Keratinocyte (primary cell): ENCODE measurements at regions not wholly inside any gene's neighbourhood (a gene's known extent, or its start where the extent isn't known, plus 50 kb on each side); places are given as distances from the start of the nearest gene placed in this dataset.

Source experiments
- DNase-seq: peaks from one replicate; pipeline ENCODE4 v3.0.0-alpha.2; 2011; ENCODE audit warnings: low read depth, missing footprints, low spot score
- FAIRE-seq: peaks from 2 replicates; lab custom pipeline; 2011; peaks lifted over from hg19 to GRCh38; lab: Jason Lieb, UNC
- H2AFZ ChIP-seq: 2 replicates; pipeline ENCODE4 v1.6.0; 2012; ENCODE audit warnings: low read length, control low read depth, inconsistent platforms; ENCODE audit not compliant: control insufficient read depth
- H3K27ac ChIP-seq: 2 replicates; pipeline ENCODE4 v1.5.1; 2011; ENCODE audit warnings: low read length; ENCODE audit not compliant: control insufficient read depth, insufficient read depth
- H3K27me3 ChIP-seq: 3 replicates; pipeline ENCODE4 v1.6.0; 2011; ENCODE audit warnings: low read length; ENCODE audit not compliant: control insufficient read depth, insufficient read depth; ENCODE audit errors: extremely low read depth
- H3K36me3 ChIP-seq, 2 experiments: 2 replicates in 1 of 2; 3 replicates in 1 of 2; pipeline ENCODE4 v1.5.1; 2011; ENCODE audit warnings: low read length in 2 of 2, mild to moderate bottlenecking in 1 of 2; ENCODE audit not compliant: control insufficient read depth in 2 of 2, insufficient read depth in 2 of 2; ENCODE audit errors: extremely low read depth in 1 of 2
- H3K4me1 ChIP-seq: 3 replicates; pipeline ENCODE4 v1.5.1; 2011; ENCODE audit warnings: low read length; ENCODE audit not compliant: control insufficient read depth, insufficient read depth; ENCODE audit errors: extremely low read depth
- H3K4me2 ChIP-seq: 3 replicates; pipeline ENCODE4 v1.6.0; 2011; ENCODE audit warnings: low read depth, low read length; ENCODE audit not compliant: control insufficient read depth, insufficient read depth; ENCODE audit errors: extremely low read depth
- H3K4me3 ChIP-seq, 3 experiments: fragments of 200-600 bp in 1 of 3; sonication (generic) in 1 of 3; 2 replicates in 2 of 3; 3 replicates in 1 of 3; pipeline ENCODE4 v1.5.1; 2011 to 2016; ENCODE audit warnings: low read length in 3 of 3, mild to moderate bottlenecking in 3 of 3, control low read depth in 2 of 3, inconsistent platforms in 1 of 3, low read depth in 1 of 3, mixed read lengths in 1 of 3, mixed run types in 1 of 3, moderate library complexity in 1 of 3; ENCODE audit not compliant: control insufficient read depth in 2 of 3, insufficient read depth in 2 of 3; ENCODE audit errors: extremely low read depth in 1 of 3
- H3K79me2 ChIP-seq: 2 replicates; pipeline ENCODE4 v1.6.0; 2012; ENCODE audit warnings: low read length; ENCODE audit not compliant: control insufficient read depth, insufficient read depth
- H3K9ac ChIP-seq: 3 replicates; pipeline ENCODE4 v1.6.0; 2011; ENCODE audit warnings: low read length; ENCODE audit not compliant: control insufficient read depth, insufficient read depth; ENCODE audit errors: extremely low read depth
- H3K9me1 ChIP-seq: 3 replicates; pipeline ENCODE4 v1.6.0; 2011; ENCODE audit warnings: low read length; ENCODE audit not compliant: control insufficient read depth, insufficient read depth; ENCODE audit errors: extremely low read depth
- H3K9me3 ChIP-seq: 2 replicates; pipeline ENCODE4 v1.5.1; 2012; ENCODE audit warnings: low read depth, low read length; ENCODE audit not compliant: control insufficient read depth
- H4K20me1 ChIP-seq: 3 replicates; pipeline ENCODE4 v1.6.0; 2011; ENCODE audit warnings: low read length; ENCODE audit not compliant: control insufficient read depth, insufficient read depth; ENCODE audit errors: extremely low read depth
- CTCF ChIP-seq, 3 experiments: IDR thresholded peaks in 1 of 3; conservative IDR thresholded peaks in 1 of 3; optimal IDR thresholded peaks in 1 of 3; 2 replicates in 2 of 3; 3 replicates in 1 of 3; pipeline versions ENCODE3 to v1.5.1; 2011; ENCODE audit warnings: low read length in 3 of 3, mild to moderate bottlenecking in 3 of 3, moderate library complexity in 2 of 3, control low read depth in 1 of 3, inconsistent platforms in 1 of 3; ENCODE audit not compliant: insufficient read depth in 2 of 3; ENCODE audit errors: extremely low read depth in 1 of 3
- EZH2 ChIP-seq: IDR thresholded peaks from one replicate; pipeline ENCODE4 v1.6.1; 2012; ENCODE audit warnings: inconsistent platforms, mild to moderate bottlenecking, low read length, moderate library complexity
- dilution Hi-C: fragments of 300-500 bp; cut with MboI; formaldehyde crosslinking; loops from one replicate; pipeline ENCODE4 v1.7.0; 2020; ENCODE audit warnings: low sequenced_read_pairs; ENCODE audit not compliant: extremely low pct_ligation_motif_present

- Histone ChIP-seq H3K9ac (no peak overlapping the region), H3K79me2 (no peaks in the 10 kb centered on the region), H4K20me1 (no peaks in the 10 kb centered on the region), H3K9me1 (no peaks in the 10 kb centered on the region), H3K27me3 (no peaks in the 10 kb centered on the region), H3K4me3 (no peak overlapping the region), H3K27ac (no peak overlapping the region), H3K9me3 (no peaks in the 10 kb centered on the region), H2AFZ (peak overlapping the region; percentile 18), H3K4me2 (no peak overlapping the region), H3K4me1 (peaks cover 6% of the 10 kb centered on the region), H3K36me3 (no peaks in the 10 kb centered on the region)
- dilution Hi-C loops = no loop called here
- TF ChIP-seq EZH2 (no peak), CTCF (optimal IDR thresholded peaks at IDR 0.05 in 1 of 3, IDR thresholded peaks at IDR 0.05 in 1 of 3, conservative IDR thresholded peaks at IDR 0.05 in 1 of 3; ENCODE audit: extremely low read depth in 1 of 3, insufficient read depth in 2 of 3, low read length in 3 of 3) (no peak)
- DNase-seq = no peak
- FAIRE-seq = no peak
Observed at GRCh38 chr2:62643100-62643471, 62.4 kb upstream of the EHBP1 start.

GRCh38 chr2:62642429-62643099 is 62.9 kb upstream of the EHBP1 start:
- dilution Hi-C loops = no loop called here
- H3K9ac ChIP-seq = no peak overlapping the region
- no peak overlapping the region for H3K4me3 ChIP-seq
- peak; percentile 17 for FAIRE-seq
- H3K36me3 ChIP-seq = no peaks in the 10 kb centered on the region
- no peaks in the 10 kb centered on the region for H3K9me3 ChIP-seq
- H3K4me1 ChIP-seq = peaks cover 6% of the 10 kb centered on the region
- DNase-seq = no peak
- no peaks in the 10 kb centered on the region for H4K20me1 ChIP-seq
- no peak overlapping the region for H3K4me2 ChIP-seq
- H3K27ac ChIP-seq = no peak overlapping the region
- H3K27me3 ChIP-seq = no peaks in the 10 kb centered on the region
- no peak for TF ChIP-seq CTCF (optimal IDR thresholded peaks at IDR 0.05 in 1 of 3, IDR thresholded peaks at IDR 0.05 in 1 of 3, conservative IDR thresholded peaks at IDR 0.05 in 1 of 3; ENCODE audit: extremely low read depth in 1 of 3, insufficient read depth in 2 of 3, low read length in 3 of 3)
- no peak for TF ChIP-seq EZH2
- no peak overlapping the region for H2AFZ ChIP-seq
- no peaks in the 10 kb centered on the region for H3K9me1 ChIP-seq
- H3K79me2 ChIP-seq = no peaks in the 10 kb centered on the region
